Activated CD4-positive, alpha-beta T cell treated with anti-CD3 and anti-CD28 coated beads, Interleukin-2, amount 10 ng/mL, durations not matched to agents 7 days and 5 days (primary cell): ENCODE measurements at regions not wholly inside any gene's neighbourhood (a gene's known extent, or its start where the extent isn't known, plus 50 kb on each side); places are given as distances from the start of the nearest gene placed in this dataset.
"Not testable (repeated sequence)": the region's sequence is repeated elsewhere in the genome, so short reads cannot be mapped to it uniquely, and the experiment has no call there.

Experiments used
- CTCF ChIA-PET: fragments of 350-600 bp; sonication (Branson Sonifier 250); formaldehyde crosslinking; loops from one replicate; lab custom pipeline; 2021; ENCODE audit warnings: antibody characterized with exemption; lab: Charles Lee
- POLR2A ChIA-PET: fragments of 350-600 bp; sonication (Branson Sonifier 250); formaldehyde crosslinking; loops from one replicate; lab custom pipeline; 2021; ENCODE audit warnings: antibody characterized with exemption; lab: Charles Lee
- DNase-seq: peaks from one replicate; pipeline ENCODE4 v3.0.0-alpha.2; 2020
- H3K27ac Mint-ChIP-seq: one replicate; pipeline ENCODE4 v1.8.0; 2021; ENCODE audit warnings: mild to moderate bottlenecking, moderate library complexity, mixed read lengths
- H3K27me3 Mint-ChIP-seq: one replicate; pipeline ENCODE4 v1.8.0; 2021; ENCODE audit warnings: mixed read lengths
- H3K36me3 Mint-ChIP-seq: one replicate; pipeline ENCODE4 v1.8.0; 2021; ENCODE audit warnings: low read depth, mixed read lengths
- H3K4me1 Mint-ChIP-seq: one replicate; pipeline ENCODE4 v1.8.0; 2021; ENCODE audit warnings: mixed read lengths
- H3K4me3 Mint-ChIP-seq: one replicate; pipeline ENCODE4 v1.8.0; 2021; ENCODE audit warnings: mild to moderate bottlenecking, moderate library complexity, mixed read lengths
- H3K9me3 Mint-ChIP-seq: one replicate; pipeline ENCODE4 v1.8.0; 2021; ENCODE audit warnings: mixed read lengths

- POLR2A ChIA-PET, H3K36me3 Mint-ChIP-seq, CTCF ChIA-PET, DNase-seq, H3K9me3 Mint-ChIP-seq, H3K27me3 Mint-ChIP-seq: not testable (repeated sequence)
- peak overlapping the region; percentile 97 for H3K27ac Mint-ChIP-seq
- peaks cover 30% of the 10 kb centered on the region for H3K4me1 Mint-ChIP-seq
- peak overlapping the region; percentile 56 for H3K4me3 Mint-ChIP-seq
These were observed 51.5 kb downstream of the PPIAL4A start for GRCh38 chr1:120941066-120941465.

GRCh38 chr1:120941836-120942217 is 52.3 kb downstream of the PPIAL4A start:
- peak overlapping the region; percentile 97 for H3K27ac Mint-ChIP-seq
- POLR2A ChIA-PET: interaction anchor here (1.0 kb wide), 1 partner anchor 91 kb away, joined by 3 read pairs; no protein-coding TSS in a partner anchor
- H3K36me3 Mint-ChIP-seq, H3K27me3 Mint-ChIP-seq, CTCF ChIA-PET, DNase-seq, H3K9me3 Mint-ChIP-seq: not testable (repeated sequence)
- H3K4me1 Mint-ChIP-seq: peaks cover 30% of the 10 kb centered on the region
- peak overlapping the region; percentile 73 for H3K4me3 Mint-ChIP-seq

- peak overlapping the region; percentile 97 for H3K27ac Mint-ChIP-seq
- POLR2A ChIA-PET: interaction anchor here (1.0 kb wide), 1 partner anchor 92 kb away, joined by 3 read pairs; no protein-coding TSS in a partner anchor
- H3K4me1 Mint-ChIP-seq: peaks cover 30% of the 10 kb centered on the region
- H3K4me3 Mint-ChIP-seq: peak overlapping the region; percentile 73
- H3K36me3 Mint-ChIP-seq, H3K27me3 Mint-ChIP-seq, H3K9me3 Mint-ChIP-seq, CTCF ChIA-PET: not testable (repeated sequence)
- DNase-seq: peak; percentile 79
These were observed 52.8 kb downstream of the PPIAL4A start for GRCh38 chr1:120942218-120942944.

- Mint-ChIP-seq H3K4me1 (peaks cover 29% of the 10 kb centered on the region), H3K27ac (peak overlapping the region; percentile 97), H3K4me3 (peak overlapping the region; percentile 73)
- H3K27me3 Mint-ChIP-seq, H3K9me3 Mint-ChIP-seq, H3K36me3 Mint-ChIP-seq, DNase-seq, CTCF ChIA-PET: not testable (repeated sequence)
- POLR2A ChIA-PET: interaction anchor here (1.0 kb wide), 1 partner anchor 92 kb away, joined by 3 read pairs; no protein-coding TSS in a partner anchor
These were observed 53.4 kb downstream of the PPIAL4A start for GRCh38 chr1:120942945-120943319.

- H3K9me3 Mint-ChIP-seq, H3K27ac Mint-ChIP-seq, H3K27me3 Mint-ChIP-seq, DNase-seq, H3K36me3 Mint-ChIP-seq, H3K4me3 Mint-ChIP-seq, POLR2A ChIA-PET, CTCF ChIA-PET: not testable (repeated sequence)
- peaks cover 22% of the 10 kb centered on the region for H3K4me1 Mint-ChIP-seq
These were observed 55.1 kb downstream of the PPIAL4A start for GRCh38 chr1:120944691-120945090.

GRCh38 chr1:120945122-120945521 is 55.6 kb downstream of the PPIAL4A start:
- H3K4me3 Mint-ChIP-seq, H3K27ac Mint-ChIP-seq, H3K9me3 Mint-ChIP-seq, DNase-seq, H3K36me3 Mint-ChIP-seq, CTCF ChIA-PET, POLR2A ChIA-PET, H3K27me3 Mint-ChIP-seq: not testable (repeated sequence)
- H3K4me1 Mint-ChIP-seq: peaks cover 20% of the 10 kb centered on the region

- H3K27me3 Mint-ChIP-seq, H3K9me3 Mint-ChIP-seq, H3K27ac Mint-ChIP-seq, H3K36me3 Mint-ChIP-seq, DNase-seq, CTCF ChIA-PET, POLR2A ChIA-PET, H3K4me3 Mint-ChIP-seq: not testable (repeated sequence)
- H3K4me1 Mint-ChIP-seq: peaks cover 10% of the 10 kb centered on the region
These were observed 57.5 kb downstream of the PPIAL4A start for GRCh38 chr1:120947114-120947513.

- H3K27ac Mint-ChIP-seq, H3K9me3 Mint-ChIP-seq, DNase-seq, POLR2A ChIA-PET, H3K4me1 Mint-ChIP-seq, H3K27me3 Mint-ChIP-seq, H3K4me3 Mint-ChIP-seq, CTCF ChIA-PET: not testable (repeated sequence)
- H3K36me3 Mint-ChIP-seq: peaks cover 18% of the 10 kb centered on the region
These were observed 60.2 kb downstream of the PPIAL4A start for GRCh38 chr1:120949724-120950123.

- CTCF ChIA-PET, H3K9me3 Mint-ChIP-seq, H3K4me3 Mint-ChIP-seq, H3K27ac Mint-ChIP-seq, POLR2A ChIA-PET, DNase-seq, H3K27me3 Mint-ChIP-seq, H3K4me1 Mint-ChIP-seq: not testable (repeated sequence)
- H3K36me3 Mint-ChIP-seq: peaks cover 18% of the 10 kb centered on the region
These were observed 61.1 kb downstream of the PPIAL4A start for GRCh38 chr1:120950633-120951032.

- H3K4me1 Mint-ChIP-seq, DNase-seq, H3K27ac Mint-ChIP-seq, POLR2A ChIA-PET, H3K4me3 Mint-ChIP-seq, H3K9me3 Mint-ChIP-seq, H3K27me3 Mint-ChIP-seq, CTCF ChIA-PET: not testable (repeated sequence)
- peaks cover 18% of the 10 kb centered on the region for H3K36me3 Mint-ChIP-seq
These were observed 61.5 kb downstream of the PPIAL4A start for GRCh38 chr1:120951100-120951499.

GRCh38 chr1:120952207-120952870 is 62.8 kb downstream of the PPIAL4A start:
- DNase-seq, H3K4me3 Mint-ChIP-seq, H3K9me3 Mint-ChIP-seq, POLR2A ChIA-PET, H3K4me1 Mint-ChIP-seq, CTCF ChIA-PET, H3K27me3 Mint-ChIP-seq: not testable (repeated sequence)
- Mint-ChIP-seq H3K27ac (peak overlapping the region; percentile 46), H3K36me3 (peaks cover 24% of the 10 kb centered on the region)

GRCh38 chr1:120952871-120953265 is 63.3 kb downstream of the PPIAL4A start:
- DNase-seq, H3K9me3 Mint-ChIP-seq, H3K4me3 Mint-ChIP-seq, POLR2A ChIA-PET, H3K27ac Mint-ChIP-seq, CTCF ChIA-PET, H3K4me1 Mint-ChIP-seq, H3K27me3 Mint-ChIP-seq: not testable (repeated sequence)
- H3K36me3 Mint-ChIP-seq: peaks cover 23% of the 10 kb centered on the region

GRCh38 chr1:120954736-120955135 is 65.2 kb downstream of the PPIAL4A start:
- Mint-ChIP-seq H3K9me3 (peaks cover 8% of the 10 kb centered on the region), H3K36me3 (peaks cover 20% of the 10 kb centered on the region), H3K4me3 (no peak overlapping the region), H3K27me3 (no peaks in the 10 kb centered on the region), H3K4me1 (no peaks in the 10 kb centered on the region), H3K27ac (no peak overlapping the region)
- ChIA-PET CTCF (no interaction called here), POLR2A (no interaction called here)
- no peak for DNase-seq
